ENCODE measurements at regions not wholly inside any gene's neighbourhood (a gene's known extent, or its start where the extent isn't known, plus 50 kb on each side); places are given as distances from the start of the nearest gene placed in this dataset.

GRCh38 chr14:29097476-29097875 is 330.9 kb downstream of the FOXG1 start:
- no peak overlapping the region for H3K27ac ChIP-seq (ENCODE audit: low read depth in 1 of 2, low read length in 2 of 2)
- H3K4me3 Mint-ChIP-seq, result no peak overlapping the region
- H3K9ac ChIP-seq (ENCODE audit: insufficient read depth, low read length, poor library complexity, severe bottlenecking), result no peak overlapping the region
- H2AFZ ChIP-seq (ENCODE audit: insufficient read depth, low read depth, low read length, poor library complexity, severe bottlenecking), result no peak overlapping the region
- H3K9me3 ChIP-seq (replicated peaks in 1 of 2; ENCODE audit: control insufficient read depth in 1 of 2, insufficient read depth in 1 of 2, low read length in 2 of 2), result no peaks in the 10 kb centered on the region
- no peaks in the 10 kb centered on the region for H3K36me3 ChIP-seq (replicated peaks in 1 of 2; ENCODE audit: control insufficient read depth in 1 of 2, insufficient read depth in 2 of 2, low read length in 2 of 2)
- no peaks in the 10 kb centered on the region for H3K4me1 ChIP-seq (ENCODE audit: control insufficient read depth in 1 of 2, insufficient read depth in 2 of 2, low read length in 2 of 2)
- no peak for TF ChIP-seq CTCF (IDR thresholded peaks at IDR 0.05)
- no peaks in the 10 kb centered on the region for H3K27me3 ChIP-seq (ENCODE audit: control insufficient read depth in 2 of 2, insufficient read depth in 2 of 2, low read length in 2 of 2)
- no peaks in the 10 kb centered on the region for H3K79me2 ChIP-seq (ENCODE audit: insufficient read depth, low read length)
- peaks cover 0 to 1% (median 0%) of the 10 kb centered on the region in 3 donors for H3K27me3 Mint-ChIP-seq (ENCODE audit: low read depth in 3 of 3)
- peaks cover 0 to 3% (median 0%) of the 10 kb centered on the region in 7 donors for H3K9me3 Mint-ChIP-seq
- H3K4me2 ChIP-seq (replicated peaks; ENCODE audit: extremely low read depth, low read length, poor library complexity, severe bottlenecking), result no peak overlapping the region
- no peak overlapping the region for H3K4me3 ChIP-seq (replicated peaks in 1 of 3; ENCODE audit: low read depth in 2 of 3, low read length in 3 of 3)
- no peaks in the 10 kb centered on the region for H4K20me1 ChIP-seq (ENCODE audit: insufficient read depth, low read length)
- DNase-seq, result no peak
- H3K27ac Mint-ChIP-seq, result no peak overlapping the region
- intact Hi-C loops (cut with micrococcal nuclease), result no loop called here
- no peaks in the 10 kb centered on the region for H3K4me1 Mint-ChIP-seq
- H3K36me3 Mint-ChIP-seq, result no peaks in the 10 kb centered on the region
- WGBS (ENCODE audit: insufficient coverage), result no CpG with 5 or more reads among the region's 1 CpG

- peaks cover 0 to 1% (median 0%) of the 10 kb centered on the region in 3 donors for H3K27me3 Mint-ChIP-seq (ENCODE audit: low read depth in 3 of 3)
Observed at GRCh38 chr14:29098656-29099055, 332.1 kb downstream of the FOXG1 start.

More at GRCh38 chr14:29098656-29099055, 332.1 kb downstream of the FOXG1 start:
- no peak overlapping the region for H3K4me3 Mint-ChIP-seq
- H3K4me1 Mint-ChIP-seq, result no peaks in the 10 kb centered on the region
- H3K36me3 Mint-ChIP-seq, result no peaks in the 10 kb centered on the region
- no peak overlapping the region for H3K27ac Mint-ChIP-seq
- H4K20me1 ChIP-seq (ENCODE audit: insufficient read depth, low read length), result no peaks in the 10 kb centered on the region
- no peaks in the 10 kb centered on the region for H3K36me3 ChIP-seq (replicated peaks in 1 of 2; ENCODE audit: control insufficient read depth in 1 of 2, insufficient read depth in 2 of 2, low read length in 2 of 2)
- no peak for DNase-seq
- H3K9ac ChIP-seq (ENCODE audit: insufficient read depth, low read length, poor library complexity, severe bottlenecking), result no peak overlapping the region
- TF ChIP-seq CTCF (IDR thresholded peaks at IDR 0.05), result no peak
- H3K4me3 ChIP-seq (replicated peaks in 1 of 3; ENCODE audit: low read depth in 2 of 3, low read length in 3 of 3), result no peak overlapping the region
- H3K79me2 ChIP-seq (ENCODE audit: insufficient read depth, low read length), result no peaks in the 10 kb centered on the region
- no peak overlapping the region for H2AFZ ChIP-seq (ENCODE audit: insufficient read depth, low read depth, low read length, poor library complexity, severe bottlenecking)
- no peaks in the 10 kb centered on the region for H3K4me1 ChIP-seq (ENCODE audit: control insufficient read depth in 1 of 2, insufficient read depth in 2 of 2, low read length in 2 of 2)
- H3K27ac ChIP-seq (ENCODE audit: low read depth in 1 of 2, low read length in 2 of 2), result no peak overlapping the region
- no peaks in the 10 kb centered on the region for H3K27me3 ChIP-seq (ENCODE audit: control insufficient read depth in 2 of 2, insufficient read depth in 2 of 2, low read length in 2 of 2)
- H3K9me3 Mint-ChIP-seq, result peaks cover 0 to 5% (median 0%) of the 10 kb centered on the region in 7 donors
- intact Hi-C loops (cut with micrococcal nuclease), result no loop called here
- no peaks in the 10 kb centered on the region for H3K9me3 ChIP-seq (replicated peaks in 1 of 2; ENCODE audit: control insufficient read depth in 1 of 2, insufficient read depth in 1 of 2, low read length in 2 of 2)
- H3K4me2 ChIP-seq (replicated peaks; ENCODE audit: extremely low read depth, low read length, poor library complexity, severe bottlenecking), result no peak overlapping the region
- 88% methylated on average over 1 of the region's 4 CpGs for WGBS (ENCODE audit: insufficient coverage)
